ENCODE measurements at regions not wholly inside any gene's neighbourhood (a gene's known extent, or its start where the extent isn't known, plus 50 kb on each side); places are given as distances from the start of the nearest gene placed in this dataset.

DNA sequence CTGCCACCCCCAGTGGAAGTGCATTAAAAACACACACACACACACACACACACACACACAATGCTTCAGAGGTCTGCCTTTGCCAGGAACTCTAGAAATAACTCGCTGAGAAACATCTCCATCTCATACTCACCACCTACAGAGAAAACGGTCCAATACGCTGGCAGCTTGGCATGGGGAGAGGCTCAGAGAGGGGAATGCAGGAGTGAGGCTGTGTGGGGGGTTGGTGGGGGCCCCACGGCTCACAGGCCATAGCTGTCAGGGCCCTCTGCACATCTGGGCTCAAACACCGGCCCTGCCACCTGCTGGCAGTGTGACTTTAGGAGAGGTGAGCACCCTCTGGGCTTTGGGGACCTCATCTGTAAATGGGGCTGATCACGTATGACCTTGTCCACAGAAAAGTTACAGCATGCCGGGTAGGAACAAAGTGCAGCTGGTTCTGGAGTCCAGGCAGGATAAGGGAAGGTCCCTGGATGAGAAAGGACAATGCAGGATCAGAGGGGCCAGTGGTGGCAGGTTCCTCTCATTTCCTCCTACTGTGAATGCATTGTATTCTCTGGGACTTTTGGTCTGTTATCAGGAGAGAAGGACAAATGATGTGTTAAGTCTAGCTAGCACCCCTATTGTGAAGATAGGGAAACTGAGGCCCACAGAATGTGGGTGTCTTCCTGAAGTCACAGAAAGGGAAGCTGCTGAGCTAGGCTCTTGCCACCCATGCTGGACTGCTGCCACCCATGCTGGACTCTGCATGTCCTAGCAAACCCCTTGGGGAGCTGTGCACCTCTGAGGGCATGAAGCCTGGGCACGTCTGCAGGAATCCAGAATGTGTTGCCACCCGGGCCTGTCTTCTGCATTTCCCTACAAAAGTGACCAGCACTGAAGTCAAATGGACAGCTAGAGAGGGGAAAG is 404.6 kb downstream of the RPS24 start:
- TF ChIP-seq ZNF384 (IDR thresholded peaks at IDR 0.05), result no peak
- TF ChIP-seq HDGF (IDR thresholded peaks at IDR 0.05; ENCODE audit: borderline replicate concordance), result no peak
- no peak for TF ChIP-seq SP1 (IDR thresholded peaks at IDR 0.05)
- TF ChIP-seq ELF4 (IDR thresholded peaks at IDR 0.05), result no peak
- TF ChIP-seq NFRKB (IDR thresholded peaks at IDR 0.05), result no peak
- no peak for TF ChIP-seq CTBP1 (IDR thresholded peaks at IDR 0.05; ENCODE audit: borderline replicate concordance)
- no peak for DNase-seq (ENCODE audit: extremely low spot score)
- ChIA-PET POLR2A (no interaction called here), CTCF (no interaction called here)

DNA sequence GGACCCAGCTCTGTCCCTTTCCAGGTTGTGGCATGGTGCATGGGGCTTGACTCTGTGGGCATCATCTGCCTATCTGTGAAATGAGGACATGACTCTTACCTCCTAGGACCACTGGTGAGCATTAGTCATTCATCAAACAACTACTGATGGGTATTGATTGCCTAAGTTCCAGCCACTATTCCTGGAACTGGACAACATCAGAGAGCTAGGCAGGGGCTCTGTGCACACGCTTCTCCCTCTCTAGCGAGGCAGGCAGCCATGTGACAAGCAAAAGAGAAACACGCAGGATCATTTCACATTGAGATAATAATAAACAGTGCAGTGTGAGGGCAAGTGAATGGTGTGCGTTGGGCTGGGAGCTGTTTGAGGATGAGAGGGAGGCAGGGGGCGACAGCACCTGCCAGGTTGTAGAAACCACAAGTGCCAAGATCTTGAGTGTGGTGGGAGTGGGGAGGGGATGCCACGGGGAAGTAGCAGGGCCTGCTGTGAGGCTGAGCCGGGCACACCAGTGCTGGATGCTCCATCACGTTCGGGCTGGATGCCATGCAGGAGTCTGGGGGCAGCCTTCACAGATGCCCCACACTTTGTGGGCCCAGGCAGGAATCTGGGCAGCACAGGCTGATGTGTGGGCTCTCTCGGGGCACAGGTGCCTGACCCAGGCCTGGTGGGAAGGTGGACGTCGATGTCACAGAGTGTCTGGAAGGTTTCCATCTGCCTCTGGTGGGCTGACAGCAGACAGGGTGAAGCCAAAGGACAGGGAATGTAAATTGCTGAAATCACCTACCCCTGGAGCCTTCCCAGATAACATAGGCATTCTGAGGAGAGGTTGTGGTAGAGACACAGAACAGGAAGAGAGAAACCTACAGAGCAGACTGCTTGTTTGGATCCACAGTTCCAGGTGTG is 405.5 kb downstream of the RPS24 start:
- ChIA-PET CTCF (no interaction called here), POLR2A (no interaction called here)
- DNase-seq (ENCODE audit: extremely low spot score), result no peak
- TF ChIP-seq HDGF (IDR thresholded peaks at IDR 0.05; ENCODE audit: borderline replicate concordance), result no peak
- no peak for TF ChIP-seq FOXA1 (IDR thresholded peaks at IDR 0.05)
- TF ChIP-seq, protein P1, sequence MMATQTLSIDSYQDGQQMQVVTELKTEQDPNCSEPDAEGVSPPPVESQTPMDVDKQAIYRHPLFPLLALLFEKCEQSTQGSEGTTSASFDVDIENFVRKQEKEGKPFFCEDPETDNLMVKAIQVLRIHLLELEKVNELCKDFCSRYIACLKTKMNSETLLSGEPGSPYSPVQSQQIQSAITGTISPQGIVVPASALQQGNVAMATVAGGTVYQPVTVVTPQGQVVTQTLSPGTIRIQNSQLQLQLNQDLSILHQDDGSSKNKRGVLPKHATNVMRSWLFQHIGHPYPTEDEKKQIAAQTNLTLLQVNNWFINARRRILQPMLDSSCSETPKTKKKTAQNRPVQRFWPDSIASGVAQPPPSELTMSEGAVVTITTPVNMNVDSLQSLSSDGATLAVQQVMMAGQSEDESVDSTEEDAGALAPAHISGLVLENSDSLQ (IDR thresholded peaks at IDR 0.05), result no peak
- TF ChIP-seq ELF4 (IDR thresholded peaks at IDR 0.05), result no peak
- TF ChIP-seq FOXK2 (IDR thresholded peaks at IDR 0.05), result no peak
- TF ChIP-seq TARDBP (IDR thresholded peaks at IDR 0.05), result no peak

DNA sequence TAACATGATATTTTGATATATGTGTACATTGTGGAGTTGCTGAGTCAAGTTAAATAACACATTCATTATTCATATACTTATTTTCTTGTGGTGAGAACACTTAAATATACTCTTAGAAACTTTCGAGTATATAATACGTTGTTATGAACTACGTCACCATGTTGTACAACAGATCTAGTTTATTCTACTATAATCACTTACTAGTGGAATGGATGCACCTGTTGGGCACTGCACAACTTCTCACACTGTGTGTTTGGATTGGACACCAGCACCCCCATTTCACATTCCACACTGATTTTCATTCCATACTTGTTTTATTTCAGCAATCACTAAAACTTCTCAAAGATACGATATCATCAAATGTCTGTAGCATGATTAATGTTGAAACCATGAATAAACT is 407.3 kb downstream of the RPS24 start:
- ChIA-PET POLR2A (no interaction called here), CTCF (no interaction called here)
- TF ChIP-seq FOXM1 (IDR thresholded peaks at IDR 0.05; ENCODE audit: borderline replicate concordance), result no peak
- DNase-seq (ENCODE audit: extremely low spot score), result no peak

DNA sequence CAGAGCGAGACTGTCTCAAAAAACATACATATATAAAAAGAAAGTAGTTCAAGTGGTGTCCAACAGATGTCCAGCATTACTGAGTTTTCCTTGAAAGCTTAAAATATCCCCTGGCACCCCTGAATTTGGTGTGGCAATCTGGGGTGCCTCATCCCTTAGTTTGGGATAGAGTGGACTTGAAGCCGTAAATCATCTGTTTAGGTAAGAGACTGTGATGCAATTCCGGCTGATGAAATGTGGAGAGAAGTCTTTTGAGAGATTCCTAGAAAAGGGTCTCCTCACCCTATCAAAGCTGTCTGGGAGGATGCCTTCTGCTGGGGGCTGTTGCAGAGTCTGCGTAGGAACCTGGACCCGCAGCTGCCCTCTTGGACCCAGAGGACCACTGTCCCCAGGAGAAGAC is 408.0 kb downstream of the RPS24 start:
- no peak for TF ChIP-seq ARNT (IDR thresholded peaks at IDR 0.05)
- no peak for TF ChIP-seq ELF4 (IDR thresholded peaks at IDR 0.05)
- TF ChIP-seq TARDBP (IDR thresholded peaks at IDR 0.05), result no peak
- TF ChIP-seq BHLHE40 (IDR thresholded peaks at IDR 0.05; ENCODE audit: borderline replicate concordance), result no peak
- no peak for TF ChIP-seq FOXA1 (IDR thresholded peaks at IDR 0.05)
- no peak for TF ChIP-seq FOXM1 (IDR thresholded peaks at IDR 0.05; ENCODE audit: borderline replicate concordance)
- TF ChIP-seq SUZ12 (IDR thresholded peaks at IDR 0.05), result no peak
- no peak for TF ChIP-seq L3MBTL2 (conservative IDR thresholded peaks at IDR 0.05)
- TF ChIP-seq SP1 (IDR thresholded peaks at IDR 0.05), result no peak
- no peak for TF ChIP-seq HDGF (IDR thresholded peaks at IDR 0.05; ENCODE audit: borderline replicate concordance)
- no peak for TF ChIP-seq NFRKB (IDR thresholded peaks at IDR 0.05)
- TF ChIP-seq, protein P1 (IDR thresholded peaks at IDR 0.05), result no peak
- no peak for TF ChIP-seq LEF1 (IDR thresholded peaks at IDR 0.05; ENCODE audit: borderline replicate concordance)
- no peak for TF ChIP-seq FOXK2 (IDR thresholded peaks at IDR 0.05)
- no peak for TF ChIP-seq ZNF384 (IDR thresholded peaks at IDR 0.05)
- no peak for TF ChIP-seq CTBP1 (IDR thresholded peaks at IDR 0.05; ENCODE audit: borderline replicate concordance)
- POLR2A ChIA-PET, result no interaction called here
- CTCF ChIA-PET, result no interaction called here
- DNase-seq (ENCODE audit: extremely low spot score), result no peak

DNA sequence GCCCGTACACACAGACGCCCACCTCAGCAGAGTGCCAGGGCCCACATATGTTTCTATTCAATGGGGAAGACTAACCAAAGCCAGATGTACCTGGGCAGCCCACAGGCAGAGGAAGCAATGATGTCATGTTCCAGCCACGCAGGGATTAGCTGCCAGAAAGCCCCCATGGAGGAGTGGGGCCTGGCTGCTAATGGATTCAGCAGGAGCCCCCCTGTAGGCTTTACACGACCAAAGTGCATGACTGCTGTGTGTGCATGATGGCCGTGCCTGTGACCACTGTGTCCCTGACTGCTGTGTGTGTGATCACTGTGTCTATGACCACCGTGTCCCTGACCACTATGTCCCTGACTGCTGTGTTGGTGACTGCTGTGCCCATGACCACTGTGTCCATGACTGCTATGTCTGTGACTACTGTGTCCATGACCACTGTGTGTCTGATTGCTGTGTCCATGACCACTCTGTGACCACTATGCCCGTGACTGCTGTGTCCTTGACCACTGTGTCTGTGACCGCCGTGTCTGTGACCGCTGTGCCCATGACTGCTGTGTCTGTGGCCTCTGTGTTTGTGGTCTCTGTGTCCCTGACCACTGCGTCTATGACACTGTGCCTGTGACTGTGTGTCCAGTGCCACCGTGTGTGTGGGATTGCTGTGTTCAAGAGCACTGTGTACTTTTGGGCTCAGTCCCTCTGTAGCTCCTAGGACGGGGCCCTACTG is 409.3 kb downstream of the RPS24 start:
- TF ChIP-seq, protein P1 (IDR thresholded peaks at IDR 0.05), result no peak
- TF ChIP-seq FOXM1 (IDR thresholded peaks at IDR 0.05; ENCODE audit: borderline replicate concordance), result no peak
- no peak for TF ChIP-seq NFRKB (IDR thresholded peaks at IDR 0.05)
- no peak for TF ChIP-seq BHLHE40 (IDR thresholded peaks at IDR 0.05; ENCODE audit: borderline replicate concordance)
- no peak for TF ChIP-seq ARNT (IDR thresholded peaks at IDR 0.05)
- no peak for TF ChIP-seq ZNF384 (IDR thresholded peaks at IDR 0.05)
- TF ChIP-seq ELF4 (IDR thresholded peaks at IDR 0.05), result no peak
- TF ChIP-seq SP1 (IDR thresholded peaks at IDR 0.05), result no peak
- no peak for TF ChIP-seq FOXK2 (IDR thresholded peaks at IDR 0.05)
- no peak for TF ChIP-seq SUZ12 (IDR thresholded peaks at IDR 0.05)
- no peak for TF ChIP-seq L3MBTL2 (conservative IDR thresholded peaks at IDR 0.05)
- TF ChIP-seq CTBP1 (IDR thresholded peaks at IDR 0.05; ENCODE audit: borderline replicate concordance), result no peak
- TF ChIP-seq TARDBP (IDR thresholded peaks at IDR 0.05), result no peak
- no peak for TF ChIP-seq LEF1 (IDR thresholded peaks at IDR 0.05; ENCODE audit: borderline replicate concordance)
- no peak for TF ChIP-seq HDGF (IDR thresholded peaks at IDR 0.05; ENCODE audit: borderline replicate concordance)
- no peak for TF ChIP-seq FOXA1 (IDR thresholded peaks at IDR 0.05)
- POLR2A ChIA-PET, result no interaction called here
- CTCF ChIA-PET, result no interaction called here
- no peak for DNase-seq (ENCODE audit: extremely low spot score)

Measured in HEK293T (cell line).